ENCODE measurements at regions not wholly inside any gene's neighbourhood (a gene's known extent, or its start where the extent isn't known, plus 50 kb on each side); places are given as distances from the start of the nearest gene placed in this dataset.
"Not testable (repeated sequence)": the region's sequence is repeated elsewhere in the genome, so short reads cannot be mapped to it uniquely, and the experiment has no call there.

DNA sequence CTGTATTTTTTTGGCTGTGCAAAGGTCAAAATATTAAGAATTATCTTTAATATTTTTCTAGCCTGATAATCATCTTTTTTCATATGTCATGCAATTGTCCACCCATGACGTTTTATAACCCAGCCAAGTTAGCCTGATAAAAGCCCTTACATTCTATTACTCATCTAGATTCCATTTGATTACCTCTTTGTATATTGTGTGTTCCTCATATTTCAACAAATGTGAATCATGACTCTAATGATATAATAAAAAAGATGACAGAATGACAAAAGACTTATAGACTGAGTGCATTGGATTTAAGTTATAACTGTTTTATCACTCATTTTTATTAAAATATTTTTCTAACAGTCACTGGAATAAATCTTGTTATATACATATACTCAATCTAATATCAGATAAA lies 1560.0 kb upstream of the LRRTM3 start:
- in situ Hi-C loops (cut with HindIII; ENCODE audit: low sequenced_read_pairs), result no loop called here

DNA sequence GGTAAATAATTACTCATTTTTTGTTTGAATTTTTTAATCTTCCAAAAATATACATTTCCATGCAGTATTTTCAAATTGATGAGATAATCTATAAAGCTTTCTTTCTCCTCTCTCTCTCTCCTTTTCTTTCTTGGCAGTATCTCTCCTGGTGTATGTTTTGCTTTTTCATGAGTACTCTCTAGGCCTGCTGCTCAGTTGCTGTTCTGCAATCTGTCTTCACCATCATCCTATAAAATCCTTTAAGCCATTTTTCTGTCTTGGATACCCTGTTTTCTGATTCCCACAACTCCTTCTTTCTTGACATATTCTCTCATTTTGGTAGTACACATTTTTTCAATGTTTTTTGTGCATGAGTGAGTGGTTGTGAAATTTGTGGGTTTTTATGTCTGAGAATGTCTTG lies 1558.1 kb upstream of the LRRTM3 start:
- in situ Hi-C loops (cut with HindIII; ENCODE audit: low sequenced_read_pairs), result no loop called here

DNA sequence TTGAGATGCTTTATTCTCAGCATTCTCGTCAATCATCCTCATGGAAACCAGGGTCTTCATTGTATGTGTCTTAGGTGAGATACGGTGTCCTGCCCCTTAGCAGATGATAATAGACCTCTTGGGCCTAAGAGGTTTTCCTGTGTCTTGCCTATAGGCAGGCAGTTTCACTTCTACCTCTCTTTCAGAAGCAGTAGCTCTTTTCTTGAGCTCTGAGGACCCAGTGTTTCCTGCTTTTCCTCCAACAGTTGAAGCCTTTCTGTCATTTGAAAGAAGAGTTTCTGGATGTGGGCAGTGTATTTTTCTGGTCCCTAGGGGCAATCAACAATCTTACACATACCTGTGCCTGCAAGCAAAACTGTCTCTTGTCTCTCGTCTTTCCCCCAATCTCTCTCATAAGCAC lies 1550.3 kb upstream of the LRRTM3 start:
- in situ Hi-C loops (cut with HindIII; ENCODE audit: low sequenced_read_pairs), result no loop called here

DNA sequence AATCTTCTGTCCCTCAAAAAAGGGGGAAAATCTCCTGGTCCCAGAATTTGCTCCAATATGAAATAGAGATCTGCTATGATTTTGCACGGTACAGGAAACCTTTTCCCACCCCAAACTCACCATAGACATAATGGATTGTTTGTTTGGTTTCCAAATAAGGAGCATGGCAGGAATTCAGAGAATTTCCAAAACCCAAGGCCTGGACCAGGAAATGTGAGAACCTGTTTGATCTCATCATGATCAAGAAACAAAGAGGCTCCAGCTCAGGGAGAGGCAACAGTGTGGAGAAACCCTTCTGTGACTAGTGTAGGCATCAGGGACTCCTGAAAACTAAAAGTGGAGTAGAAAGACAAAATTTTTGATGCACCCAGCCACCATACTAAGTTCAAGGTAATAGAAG lies 1548.1 kb upstream of the LRRTM3 start:
- in situ Hi-C loops (cut with HindIII; ENCODE audit: low sequenced_read_pairs), result no loop called here

DNA sequence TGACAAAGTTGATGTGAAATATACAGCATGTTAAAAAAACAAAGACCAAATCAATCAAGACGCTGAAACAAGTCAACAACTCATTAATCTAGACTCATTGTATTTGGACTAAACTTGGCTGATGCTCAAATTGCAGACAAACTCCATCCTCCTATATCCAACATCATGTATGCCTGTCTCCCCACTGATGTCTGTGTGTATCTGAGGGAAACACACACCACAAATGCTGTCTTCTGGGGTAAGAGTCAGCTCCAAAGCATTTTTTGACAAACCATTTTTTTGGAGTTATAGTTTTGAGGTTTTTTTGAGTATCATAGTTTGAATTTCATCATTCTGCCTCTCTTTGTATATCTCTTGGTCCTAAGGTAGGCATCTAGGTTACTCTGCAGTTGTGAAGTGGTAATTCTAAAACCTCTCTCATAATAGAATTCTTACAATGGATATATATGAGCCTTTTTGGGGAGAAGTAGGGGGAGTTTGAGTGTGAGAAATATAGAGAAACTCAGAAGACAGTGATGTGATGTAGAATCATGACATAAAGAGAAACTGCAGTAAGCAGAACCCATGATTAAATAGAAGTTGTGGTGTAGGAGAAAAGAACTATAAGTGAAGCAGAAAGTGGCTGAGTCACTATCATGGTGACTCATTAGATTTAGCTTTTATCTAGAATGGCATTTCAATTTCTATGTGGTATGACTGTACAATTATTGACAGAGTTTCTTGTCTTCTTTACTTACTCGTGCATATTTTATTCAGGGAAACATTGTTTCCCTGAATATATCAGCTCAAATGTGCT lies 1531.1 kb upstream of the LRRTM3 start:
- in situ Hi-C loops (cut with HindIII; ENCODE audit: low sequenced_read_pairs), result no loop called here

DNA sequence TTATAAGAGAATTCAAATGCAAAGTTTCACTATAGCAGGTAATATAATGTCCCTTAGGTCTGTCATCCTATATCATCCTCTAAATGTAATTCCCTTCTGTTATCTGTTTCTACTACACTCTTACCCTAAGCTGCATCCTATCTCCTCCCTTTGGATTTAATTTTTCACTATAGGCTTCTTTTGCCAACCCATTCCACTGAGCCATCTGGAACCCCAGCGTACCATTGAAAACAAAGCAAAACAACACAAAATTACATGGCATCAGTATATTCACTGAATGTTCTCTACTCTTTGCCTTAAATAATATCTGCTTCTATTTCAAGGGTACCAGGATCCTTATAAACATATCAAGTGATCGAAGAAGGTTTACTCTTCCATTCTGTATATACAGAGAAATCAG lies 1530.2 kb upstream of the LRRTM3 start:
- in situ Hi-C loops (cut with HindIII; ENCODE audit: low sequenced_read_pairs), result no loop called here

DNA sequence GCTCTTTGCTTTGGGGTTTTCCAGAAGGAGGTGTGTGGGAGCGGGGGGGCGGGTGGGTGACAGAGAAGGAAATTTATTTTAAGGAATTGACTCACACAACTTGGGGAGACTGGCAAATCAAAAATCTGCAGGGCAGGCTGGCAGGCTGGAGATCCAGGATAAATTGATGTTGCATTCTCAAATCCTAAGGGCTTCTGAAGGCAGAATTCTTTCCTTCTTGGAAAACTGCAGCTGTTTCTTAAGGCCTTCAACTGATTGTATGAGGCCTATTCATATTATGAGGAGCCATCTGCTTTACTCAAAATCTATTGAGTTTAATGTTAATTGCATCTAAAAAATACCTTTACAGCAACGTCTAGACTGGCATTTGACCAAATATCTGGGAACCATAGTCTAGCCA lies 1528.8 kb upstream of the LRRTM3 start:
- in situ Hi-C loops (cut with HindIII; ENCODE audit: low sequenced_read_pairs), result no loop called here

DNA sequence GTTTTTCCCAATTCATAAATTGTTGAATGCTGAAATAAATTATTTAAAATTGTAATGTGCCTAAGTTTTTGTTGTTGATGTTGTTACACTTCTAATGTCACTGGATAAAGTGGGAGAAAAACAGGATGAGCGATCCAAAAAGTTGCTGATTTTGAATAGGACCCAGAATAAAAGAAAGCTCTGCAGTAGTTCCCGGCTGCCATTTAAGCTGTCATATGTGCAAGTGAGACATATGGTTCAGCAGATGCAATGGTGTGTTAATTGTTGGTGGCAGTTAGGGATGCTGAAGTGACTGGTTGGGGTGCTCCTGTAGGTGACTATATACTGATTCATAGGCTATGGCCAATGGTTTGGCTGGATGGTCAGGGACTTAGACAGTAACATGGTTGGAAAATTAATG lies 1517.4 kb upstream of the LRRTM3 start:
- in situ Hi-C loops (cut with HindIII; ENCODE audit: low sequenced_read_pairs), result no loop called here

DNA sequence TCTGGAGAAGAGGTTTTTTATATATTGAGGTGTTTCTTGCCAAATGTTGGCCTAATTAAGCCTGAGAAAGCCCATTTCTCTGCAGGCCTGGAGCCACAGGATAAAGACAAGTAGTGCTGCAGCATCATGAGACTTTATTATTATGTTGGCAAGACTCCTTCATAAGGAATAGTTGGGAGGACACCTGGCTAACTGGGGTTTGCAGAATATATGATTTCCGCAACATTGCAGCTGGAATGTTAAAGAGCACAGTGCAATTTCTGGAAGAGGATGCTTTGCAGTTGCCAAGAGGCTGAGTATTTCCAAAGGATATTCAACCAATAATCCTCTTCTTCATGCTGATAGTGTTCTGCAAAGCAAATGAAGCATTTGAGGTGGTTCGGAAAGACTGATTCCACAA lies 1512.8 kb upstream of the LRRTM3 start:
- in situ Hi-C loops (cut with HindIII; ENCODE audit: low sequenced_read_pairs), result no loop called here

DNA sequence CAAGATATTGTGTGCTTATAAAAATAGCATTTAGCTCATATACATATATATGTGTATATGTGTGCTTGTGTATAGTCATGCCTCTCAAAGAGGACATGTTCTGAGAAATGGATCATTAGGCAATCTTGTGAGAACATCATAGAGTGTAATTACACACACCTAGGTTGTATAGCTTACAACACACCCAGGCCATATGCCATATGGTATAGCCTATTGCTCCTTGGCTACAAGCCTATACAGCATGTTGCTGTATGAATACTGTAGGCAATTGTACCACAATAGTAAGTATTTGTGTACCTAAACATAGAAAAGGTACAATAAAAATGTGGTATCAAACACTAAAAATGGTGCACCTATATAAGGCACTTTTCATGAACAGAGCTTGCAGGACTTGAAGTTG lies 1510.5 kb upstream of the LRRTM3 start:
- in situ Hi-C loops (cut with HindIII; ENCODE audit: low sequenced_read_pairs), result no loop called here

DNA sequence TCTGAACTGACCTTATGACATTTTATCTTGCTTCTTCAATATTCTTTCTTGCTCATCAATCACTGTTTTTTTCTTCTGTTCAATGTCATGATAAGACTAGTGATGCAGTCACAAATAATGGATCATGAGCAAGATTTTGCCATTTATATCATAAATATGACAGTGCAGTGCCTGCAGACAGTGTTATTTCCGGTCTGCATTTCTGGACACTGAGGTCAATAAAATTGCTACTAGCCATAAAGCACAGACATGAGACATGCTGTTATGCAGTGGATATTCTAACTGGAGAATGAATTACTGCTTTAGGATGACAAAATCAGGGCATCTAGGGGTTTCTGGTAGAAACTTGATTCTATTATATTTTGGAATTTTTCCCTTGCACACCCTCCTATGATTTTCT lies 1509.7 kb upstream of the LRRTM3 start:
- in situ Hi-C loops (cut with HindIII; ENCODE audit: low sequenced_read_pairs), result no loop called here

DNA sequence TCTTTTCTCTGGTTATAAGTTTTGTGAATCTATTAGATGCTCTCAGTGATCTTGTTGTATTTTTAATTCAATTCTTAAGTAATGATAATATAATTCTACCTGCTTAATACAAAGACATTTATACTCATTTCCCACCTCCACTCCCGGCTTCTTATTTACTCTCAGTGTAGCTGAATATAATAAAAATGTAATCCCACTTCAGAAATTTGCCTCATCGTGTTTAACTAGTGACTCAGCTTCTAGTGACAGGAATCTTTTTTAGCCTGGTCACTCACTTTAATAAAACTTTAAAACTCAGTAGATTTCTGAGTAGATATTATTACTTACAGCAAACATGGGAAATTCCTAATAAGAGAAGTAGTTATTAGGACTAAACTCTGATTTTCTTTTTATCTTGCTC lies 1506.2 kb upstream of the LRRTM3 start:
- in situ Hi-C loops (cut with HindIII; ENCODE audit: low sequenced_read_pairs), result no loop called here

DNA sequence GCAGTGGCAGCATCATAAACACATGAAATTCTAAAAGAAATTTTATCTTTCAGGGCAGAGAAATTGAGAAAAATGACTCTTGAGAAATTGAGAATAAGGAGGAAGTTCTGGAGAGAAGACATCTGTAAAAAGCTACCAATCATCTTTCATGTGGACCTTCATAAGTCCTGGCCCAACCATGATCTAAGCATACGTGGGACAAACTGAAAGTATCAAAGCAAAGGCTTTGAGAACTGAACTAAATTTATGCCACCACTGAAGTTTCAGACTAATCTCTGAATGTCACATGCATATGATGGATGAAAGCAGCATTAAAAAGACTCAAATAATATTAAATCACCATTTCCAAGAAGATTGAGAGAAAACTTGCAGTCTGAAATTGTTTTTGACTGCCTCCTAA lies 1502.8 kb upstream of the LRRTM3 start:
- in situ Hi-C loops (cut with HindIII; ENCODE audit: low sequenced_read_pairs), result no loop called here

DNA sequence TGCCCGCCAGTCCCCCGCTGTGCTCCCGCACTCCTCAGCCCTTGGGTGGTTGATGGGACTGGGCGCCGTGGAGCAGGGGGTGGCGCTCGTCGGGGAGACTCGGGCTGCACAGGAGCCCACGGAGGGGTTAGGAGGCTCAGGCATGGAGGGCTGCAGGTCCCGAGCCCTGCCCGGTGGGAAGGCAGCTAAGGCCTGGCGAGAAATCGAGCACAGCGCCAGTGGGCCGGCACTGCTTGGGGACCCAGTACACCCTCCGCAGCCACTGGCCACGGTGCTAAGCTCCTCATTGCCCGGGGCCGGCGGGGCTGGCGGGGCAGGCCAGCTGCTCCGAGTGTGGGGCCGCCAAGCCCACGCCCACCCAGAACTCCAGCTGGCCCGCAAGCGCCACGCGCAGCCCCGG lies 1496.5 kb upstream of the LRRTM3 start:
- in situ Hi-C loops (cut with HindIII; ENCODE audit: low sequenced_read_pairs), result not testable (repeated sequence)

DNA sequence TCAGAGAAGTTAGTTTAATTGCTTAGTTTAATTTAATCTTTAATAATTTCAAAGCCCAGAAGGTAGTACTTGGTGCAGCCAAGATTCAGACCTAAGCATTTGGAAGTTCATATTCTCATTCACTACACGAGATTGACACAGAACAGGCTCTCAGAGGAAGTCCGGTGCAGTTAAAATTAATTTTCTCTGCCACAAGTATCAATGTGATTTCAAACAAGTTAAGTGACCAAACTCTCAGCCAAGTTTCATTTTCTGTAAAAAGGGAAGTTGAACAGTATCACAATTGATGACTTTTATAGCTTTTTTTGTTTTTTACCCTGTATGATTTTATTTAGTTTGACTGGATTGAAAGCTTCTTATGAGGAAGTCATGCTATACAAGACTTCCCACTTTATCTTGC lies 1494.9 kb upstream of the LRRTM3 start:
- in situ Hi-C loops (cut with HindIII; ENCODE audit: low sequenced_read_pairs), result no loop called here

DNA sequence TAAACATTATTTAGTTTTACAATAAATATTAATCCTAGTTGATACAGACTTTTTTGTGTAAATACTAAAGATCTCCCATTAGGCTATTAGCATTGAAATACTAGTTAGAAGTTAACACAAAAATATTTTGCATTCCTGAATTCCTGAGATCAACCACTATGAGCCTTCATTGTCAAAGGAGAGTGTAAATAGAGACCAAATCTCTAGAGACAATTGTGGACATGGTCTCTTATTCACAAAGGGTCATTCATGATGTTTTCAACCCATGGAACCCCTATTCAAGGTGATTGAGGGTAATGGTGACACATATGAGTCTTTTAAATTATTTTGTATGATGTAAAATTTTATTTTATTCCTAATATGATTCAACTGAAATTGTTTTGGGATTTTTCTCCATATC lies 1454.8 kb upstream of the LRRTM3 start:
- in situ Hi-C loops (cut with HindIII; ENCODE audit: low sequenced_read_pairs), result no loop called here

DNA sequence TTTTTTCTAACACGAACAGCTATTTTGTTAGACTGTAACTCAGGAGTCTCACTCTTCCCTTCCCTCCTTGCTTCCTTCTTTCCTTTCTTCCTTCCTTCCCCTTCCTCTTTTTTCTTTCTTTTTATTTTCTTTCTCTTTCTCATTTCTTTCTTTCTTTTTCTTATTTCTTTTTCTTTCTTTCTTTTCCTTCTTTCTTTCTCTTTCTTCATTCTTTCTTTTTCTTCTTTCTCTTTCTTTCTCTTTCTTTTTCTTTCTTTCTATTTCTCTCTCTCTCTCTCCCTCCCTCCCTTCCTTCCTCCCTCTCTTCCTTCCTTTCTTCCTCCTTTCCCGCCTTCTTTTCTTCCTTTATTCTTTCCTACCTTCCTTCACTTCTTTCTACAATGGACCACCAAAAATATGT lies 1443.0 kb upstream of the LRRTM3 start:
- in situ Hi-C loops (cut with HindIII; ENCODE audit: low sequenced_read_pairs), result no loop called here

DNA sequence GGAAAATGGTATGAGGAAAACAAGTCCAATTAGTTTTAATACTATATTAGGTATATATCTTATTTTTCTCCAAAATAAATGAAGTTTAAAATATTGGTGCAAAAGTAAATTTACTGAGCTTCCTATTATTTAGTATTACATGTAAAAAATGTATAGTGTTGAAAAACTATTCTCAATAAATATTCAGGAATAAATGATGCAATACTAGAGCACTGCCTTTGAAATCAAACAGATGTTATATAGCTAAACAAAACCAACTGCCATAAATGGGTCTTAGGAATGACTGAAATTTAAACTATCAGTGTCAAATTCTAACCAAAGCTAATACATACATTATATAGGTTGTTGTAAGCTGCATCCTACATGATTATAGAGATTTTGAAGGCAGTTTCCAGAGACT lies 1434.0 kb upstream of the LRRTM3 start:
- in situ Hi-C loops (cut with HindIII; ENCODE audit: low sequenced_read_pairs), result no loop called here

DNA sequence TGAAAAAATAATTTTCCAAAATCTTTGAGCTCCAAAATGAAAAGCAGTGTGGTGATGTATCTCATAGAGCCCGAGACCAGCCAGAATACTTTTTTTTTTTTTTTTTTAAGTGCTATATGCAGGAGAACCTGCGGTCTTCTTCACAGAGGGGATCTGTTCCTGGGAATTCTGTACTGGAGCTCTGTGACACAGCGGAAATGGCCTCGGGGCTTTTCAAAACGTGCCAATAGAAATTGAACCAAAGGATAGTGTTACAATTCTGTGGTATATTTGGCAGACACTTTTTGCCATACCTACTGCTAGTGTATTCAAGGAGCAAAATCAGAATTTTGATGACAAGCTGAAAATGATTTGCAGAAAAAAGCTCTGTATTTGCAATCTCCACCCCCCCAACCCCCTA lies 1429.3 kb upstream of the LRRTM3 start:
- in situ Hi-C loops (cut with HindIII; ENCODE audit: low sequenced_read_pairs), result no loop called here

DNA sequence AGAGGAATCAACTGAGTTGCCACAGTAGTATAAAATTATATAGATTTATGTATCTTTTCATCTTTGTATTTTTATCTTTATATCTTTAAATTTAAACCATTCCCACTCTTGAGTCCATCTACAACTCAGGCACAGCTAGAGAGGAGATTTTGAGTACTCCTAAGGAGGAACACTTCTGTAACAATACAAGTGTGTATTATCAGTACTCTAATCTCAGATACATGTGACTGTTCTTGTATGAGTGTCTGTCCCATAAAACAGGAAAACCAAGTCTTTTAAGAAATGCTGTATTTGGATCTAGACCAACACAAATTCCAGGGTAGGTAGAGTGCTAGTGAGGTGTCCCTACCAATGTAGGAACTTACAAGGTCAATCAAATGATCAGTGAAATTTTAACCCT lies 1428.0 kb upstream of the LRRTM3 start:
- in situ Hi-C loops (cut with HindIII; ENCODE audit: low sequenced_read_pairs), result no loop called here

DNA sequence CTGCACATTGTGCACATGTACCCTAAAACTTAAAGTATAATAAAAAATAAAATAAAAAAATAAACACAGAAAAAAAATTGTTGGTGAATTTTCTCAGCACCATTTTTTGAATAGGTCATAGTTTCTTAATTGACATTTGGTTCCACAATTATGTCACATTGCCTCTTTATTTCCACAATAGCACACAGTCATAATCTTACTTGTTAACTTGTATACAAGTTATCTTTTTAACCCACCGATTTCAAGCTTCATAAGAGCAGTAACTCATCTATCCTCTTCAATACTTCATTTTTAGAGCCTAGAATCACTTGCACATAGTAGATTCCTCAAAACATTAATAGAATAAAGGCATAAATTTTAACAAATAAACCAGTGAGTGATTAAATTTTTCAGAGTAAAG lies 1425.1 kb upstream of the LRRTM3 start:
- in situ Hi-C loops (cut with HindIII; ENCODE audit: low sequenced_read_pairs), result no loop called here

DNA sequence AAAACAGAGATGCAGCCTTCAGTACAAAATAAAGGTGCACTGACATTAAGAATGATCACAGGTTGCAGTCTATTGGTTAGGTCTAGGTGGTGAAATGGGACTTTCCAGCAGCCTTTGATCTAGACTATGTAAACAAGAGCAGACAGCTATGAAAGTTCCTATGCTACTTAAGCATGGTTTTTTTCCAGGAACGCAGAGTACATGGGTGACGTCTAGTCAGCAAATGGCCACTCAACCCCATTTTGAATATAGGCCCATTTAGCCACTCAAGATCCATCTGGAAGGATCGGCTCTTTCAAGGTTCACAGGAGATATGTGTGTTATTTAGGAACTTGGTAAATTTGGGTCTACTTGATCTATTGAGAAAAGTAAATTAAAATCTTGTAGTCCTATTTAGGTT lies 1424.6 kb upstream of the LRRTM3 start:
- in situ Hi-C loops (cut with HindIII; ENCODE audit: low sequenced_read_pairs), result no loop called here

DNA sequence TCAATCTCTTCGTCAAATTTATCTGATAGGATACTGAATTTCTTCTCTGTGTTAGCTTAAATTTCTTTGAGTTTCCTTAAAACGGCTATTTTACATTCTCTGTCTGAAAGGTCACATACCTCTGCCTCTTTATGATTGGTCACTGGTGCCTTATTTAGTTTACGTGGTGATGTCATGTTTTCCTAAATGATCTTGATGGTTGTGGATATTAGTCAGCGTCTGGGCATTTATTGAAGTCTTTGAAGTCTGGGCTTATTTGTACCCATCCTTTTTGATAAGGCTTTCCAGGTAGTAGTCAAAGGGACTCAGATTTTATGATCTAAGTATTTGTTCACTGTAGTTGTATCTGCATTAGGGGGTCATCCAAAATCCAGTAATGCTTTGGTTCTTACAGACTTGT lies 1407.5 kb upstream of the LRRTM3 start:
- in situ Hi-C loops (cut with HindIII; ENCODE audit: low sequenced_read_pairs), result no loop called here
